Neural progenitor cell (in vitro differentiated cells): ENCODE measurements at regions not wholly inside any gene's neighbourhood (a gene's known extent, or its start where the extent isn't known, plus 50 kb on each side); places are given as distances from the start of the nearest gene placed in this dataset.

Experiments used
- DNase-seq: peaks from one replicate; pipeline ENCODE4 v3.0.0-alpha.2; 2016; ENCODE audit warnings: low spot score
- H2AFZ ChIP-seq: fragments of 200-600 bp; sonication (generic); replicated peaks from 2 replicates; pipeline ENCODE4 v1.6.1; 2016; ENCODE audit warnings: antibody characterized with exemption
- H3F3A ChIP-seq: fragments of 200-600 bp; sonication (generic); 2 replicates; pipeline ENCODE4 v1.6.1; 2016; ENCODE audit warnings: antibody characterized with exemption, low read depth
- H3K27ac ChIP-seq: fragments of 200-600 bp; sonication (generic); 2 replicates; pipeline ENCODE4 v1.5.1; 2016; ENCODE audit warnings: mild to moderate bottlenecking
- H3K27me3 ChIP-seq: fragments of 200-600 bp; sonication (generic); 2 replicates; pipeline ENCODE4 v1.6.1; 2016; ENCODE audit warnings: mild to moderate bottlenecking, moderate library complexity
- H3K36me3 ChIP-seq: fragments of 200-600 bp; sonication (generic); 2 replicates; pipeline ENCODE4 v1.5.1; 2016
- H3K4me1 ChIP-seq: fragments of 200-600 bp; sonication (generic); 2 replicates; pipeline ENCODE4 v1.6.1; 2016; ENCODE audit warnings: mixed run types
- H3K4me2 ChIP-seq: fragments of 200-600 bp; sonication (generic); 2 replicates; pipeline ENCODE4 v1.6.1; 2016
- H3K4me3 ChIP-seq: fragments of 200-600 bp; sonication (generic); 2 replicates; pipeline ENCODE4 v1.5.1; 2016
- H3K79me2 ChIP-seq: fragments of 200-600 bp; sonication (generic); 2 replicates; pipeline ENCODE4 v1.6.1; 2016; ENCODE audit warnings: low read depth
- H3K9ac ChIP-seq: fragments of 200-600 bp; sonication (generic); 2 replicates; pipeline ENCODE4 v1.6.1; 2016
- H3K9me3 ChIP-seq: fragments of 200-600 bp; sonication (generic); 2 replicates; pipeline ENCODE4 v1.5.1; 2016; ENCODE audit warnings: low read depth
- H4K20me1 ChIP-seq: fragments of 200-600 bp; sonication (generic); 2 replicates; pipeline ENCODE4 v1.6.1; 2016; ENCODE audit warnings: low read depth
- H3K27ac Mint-ChIP-seq: 3 replicates; pipeline ENCODE4 v1.8.0; 2021; ENCODE audit warnings: mixed read lengths
- H3K27me3 Mint-ChIP-seq: 2 replicates; pipeline ENCODE4 v1.8.0; 2022; ENCODE audit warnings: low read depth, mild to moderate bottlenecking, inconsistent platforms, moderate library complexity, mixed read lengths; ENCODE audit not compliant: insufficient read depth
- H3K36me3 Mint-ChIP-seq: 3 replicates; pipeline ENCODE4 v1.8.0; 2021; ENCODE audit warnings: mixed read lengths
- H3K4me1 Mint-ChIP-seq: 3 replicates; pipeline ENCODE4 v1.8.0; 2021; ENCODE audit warnings: mixed read lengths
- H3K4me3 Mint-ChIP-seq: 3 replicates; pipeline ENCODE4 v1.8.0; 2021; ENCODE audit warnings: mild to moderate bottlenecking, moderate library complexity, mixed read lengths
- H3K9me3 Mint-ChIP-seq: 3 replicates; pipeline ENCODE4 v1.8.0; 2020; ENCODE audit warnings: mixed read lengths
- EZH2 ChIP-seq: fragments of 200-600 bp; sonication (generic); IDR thresholded peaks from 2 replicates; pipeline ENCODE4 v1.6.1; 2017; ENCODE audit warnings: antibody characterized with exemption, mild to moderate bottlenecking, moderate library complexity
- EZH2phosphoT487 ChIP-seq: fragments of 200-600 bp; sonication (generic); IDR thresholded peaks from 2 replicates; pipeline ENCODE4 v1.6.1; 2017; ENCODE audit warnings: antibody characterized with exemption
- TF ChIP-seq, protein P1 (sequence below): fragments of 200-600 bp; sonication (generic); IDR thresholded peaks from 2 replicates; pipeline ENCODE4 v1.5.1; 2017; ENCODE audit warnings: antibody characterized with exemption, mild to moderate bottlenecking

DNA sequence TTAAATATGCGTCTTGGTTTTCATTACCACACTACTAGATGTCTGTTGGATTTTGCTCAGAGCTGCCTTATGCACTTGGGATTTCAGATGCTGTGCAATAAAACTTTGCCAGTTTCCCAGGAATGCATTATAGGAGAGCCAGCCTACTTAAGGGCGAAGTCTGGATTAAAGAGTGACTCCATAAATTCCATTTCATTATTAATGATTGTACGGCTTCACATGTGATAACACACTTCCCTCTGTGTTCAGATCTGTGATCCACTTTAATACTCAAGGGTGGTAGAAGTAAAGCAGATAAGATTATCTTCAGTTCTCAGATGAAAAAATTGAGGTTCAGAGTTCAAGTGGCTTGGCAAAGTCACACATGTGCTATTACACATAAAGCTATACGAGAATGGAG is 110.2 kb downstream of the C11orf91 start:
- Histone ChIP-seq H2AFZ (no peak overlapping the region), H3K9ac (no peak overlapping the region), H3K4me2 (no peak overlapping the region), H3K9me3 (no peaks in the 10 kb centered on the region), H3K27me3 (no peaks in the 10 kb centered on the region), H3K79me2 (no peaks in the 10 kb centered on the region), H3K4me3 (no peak overlapping the region), H3K27ac (no peak overlapping the region), H4K20me1 (no peaks in the 10 kb centered on the region), H3K36me3 (no peaks in the 10 kb centered on the region), H3K4me1 (no peaks in the 10 kb centered on the region), H3F3A (no peaks in the 10 kb centered on the region)
- Mint-ChIP-seq H3K36me3 (no peaks in the 10 kb centered on the region), H3K27me3 (no peaks in the 10 kb centered on the region), H3K27ac (no peak overlapping the region), H3K4me1 (no peaks in the 10 kb centered on the region), H3K4me3 (no peak overlapping the region), H3K9me3 (no peaks in the 10 kb centered on the region)
- DNase-seq = no peak
- TF ChIP-seq, protein P1, sequence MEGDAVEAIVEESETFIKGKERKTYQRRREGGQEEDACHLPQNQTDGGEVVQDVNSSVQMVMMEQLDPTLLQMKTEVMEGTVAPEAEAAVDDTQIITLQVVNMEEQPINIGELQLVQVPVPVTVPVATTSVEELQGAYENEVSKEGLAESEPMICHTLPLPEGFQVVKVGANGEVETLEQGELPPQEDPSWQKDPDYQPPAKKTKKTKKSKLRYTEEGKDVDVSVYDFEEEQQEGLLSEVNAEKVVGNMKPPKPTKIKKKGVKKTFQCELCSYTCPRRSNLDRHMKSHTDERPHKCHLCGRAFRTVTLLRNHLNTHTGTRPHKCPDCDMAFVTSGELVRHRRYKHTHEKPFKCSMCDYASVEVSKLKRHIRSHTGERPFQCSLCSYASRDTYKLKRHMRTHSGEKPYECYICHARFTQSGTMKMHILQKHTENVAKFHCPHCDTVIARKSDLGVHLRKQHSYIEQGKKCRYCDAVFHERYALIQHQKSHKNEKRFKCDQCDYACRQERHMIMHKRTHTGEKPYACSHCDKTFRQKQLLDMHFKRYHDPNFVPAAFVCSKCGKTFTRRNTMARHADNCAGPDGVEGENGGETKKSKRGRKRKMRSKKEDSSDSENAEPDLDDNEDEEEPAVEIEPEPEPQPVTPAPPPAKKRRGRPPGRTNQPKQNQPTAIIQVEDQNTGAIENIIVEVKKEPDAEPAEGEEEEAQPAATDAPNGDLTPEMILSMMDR = no peak
- TF ChIP-seq EZH2phosphoT487 = no peak
- no peak for TF ChIP-seq EZH2

DNA sequence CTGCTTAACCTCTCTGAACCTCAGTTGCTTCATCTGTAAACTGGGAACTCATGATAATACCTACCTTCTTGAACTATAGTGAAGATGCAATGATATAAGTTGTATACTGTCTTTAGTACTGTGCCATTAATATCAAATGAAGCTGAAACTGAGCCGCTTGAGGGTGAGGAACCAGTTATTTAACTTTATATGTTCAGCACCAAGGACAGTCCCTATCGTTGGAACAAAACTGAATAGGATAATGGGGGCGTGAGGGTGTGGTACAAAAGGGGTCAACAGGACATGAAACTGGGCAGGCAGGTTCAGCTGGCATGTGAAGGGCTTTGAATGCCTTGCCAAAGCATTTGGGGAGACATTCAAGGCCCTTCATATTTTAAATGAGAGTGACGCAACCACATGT is 112.6 kb downstream of the C11orf91 start:
- H3K27me3 ChIP-seq = no peaks in the 10 kb centered on the region
- no peak overlapping the region for H3K4me2 ChIP-seq
- no peak overlapping the region for H3K4me3 Mint-ChIP-seq
- H3K9me3 ChIP-seq = no peaks in the 10 kb centered on the region
- peak; percentile 40 for DNase-seq
- H3K36me3 ChIP-seq = no peaks in the 10 kb centered on the region
- no peak overlapping the region for H3K27ac Mint-ChIP-seq
- no peak overlapping the region for H3K9ac ChIP-seq
- no peak overlapping the region for H3K4me3 ChIP-seq
- H3K27ac ChIP-seq = no peak overlapping the region
- H3K4me1 ChIP-seq = no peaks in the 10 kb centered on the region
- no peak overlapping the region for H2AFZ ChIP-seq
- no peaks in the 10 kb centered on the region for H3K4me1 Mint-ChIP-seq
- H4K20me1 ChIP-seq = no peaks in the 10 kb centered on the region
- TF ChIP-seq, protein P1 = no peak
- no peak for TF ChIP-seq EZH2phosphoT487
- no peak for TF ChIP-seq EZH2
- H3K9me3 Mint-ChIP-seq = no peaks in the 10 kb centered on the region
- H3K27me3 Mint-ChIP-seq = no peaks in the 10 kb centered on the region
- no peaks in the 10 kb centered on the region for H3F3A ChIP-seq
- H3K79me2 ChIP-seq = no peaks in the 10 kb centered on the region
- H3K36me3 Mint-ChIP-seq = peaks cover 3% of the 10 kb centered on the region

DNA sequence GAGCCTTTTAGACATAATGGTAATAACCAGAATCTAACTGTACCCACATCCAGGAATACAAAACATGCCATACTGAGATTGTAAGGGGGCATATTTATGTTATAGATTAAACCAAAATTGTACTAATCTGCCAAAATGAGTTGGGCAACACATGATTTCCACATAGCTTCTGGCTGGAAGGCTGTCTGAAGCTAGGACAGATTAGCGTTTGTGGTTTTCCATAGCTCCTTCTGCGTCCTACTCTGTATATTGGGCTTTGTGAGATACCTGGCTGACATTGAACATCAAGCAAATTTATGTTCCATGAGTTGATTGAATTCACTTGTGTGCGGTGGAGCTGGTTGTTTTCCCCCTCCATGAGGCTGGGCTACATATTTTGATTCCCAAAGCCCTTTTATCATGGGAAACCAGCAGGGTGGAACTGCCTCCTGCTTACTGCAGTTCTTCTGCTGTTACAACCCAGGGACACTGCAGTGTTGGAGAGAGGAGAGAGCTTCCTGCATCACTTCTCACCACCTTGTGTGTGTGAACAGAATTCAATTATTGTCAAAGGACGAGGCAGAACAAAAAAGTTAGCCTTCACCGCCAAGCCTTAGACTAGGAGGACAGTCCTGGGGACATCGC is 114.9 kb downstream of the C11orf91 start:
- Histone ChIP-seq H4K20me1 (no peaks in the 10 kb centered on the region), H3K4me2 (no peak overlapping the region), H3K9ac (no peak overlapping the region), H3K4me1 (no peaks in the 10 kb centered on the region), H3K27ac (no peak overlapping the region), H3K9me3 (no peaks in the 10 kb centered on the region), H3K36me3 (no peaks in the 10 kb centered on the region), H3K4me3 (no peak overlapping the region), H2AFZ (no peak overlapping the region), H3F3A (no peaks in the 10 kb centered on the region), H3K79me2 (no peaks in the 10 kb centered on the region), H3K27me3 (no peaks in the 10 kb centered on the region)
- Mint-ChIP-seq H3K27ac (no peak overlapping the region), H3K4me3 (no peak overlapping the region), H3K9me3 (no peaks in the 10 kb centered on the region), H3K4me1 (no peaks in the 10 kb centered on the region), H3K36me3 (peaks cover 5% of the 10 kb centered on the region), H3K27me3 (no peaks in the 10 kb centered on the region)
- no peak for DNase-seq
- TF ChIP-seq, protein P1 = no peak
- TF ChIP-seq EZH2 = no peak
- TF ChIP-seq EZH2phosphoT487 = no peak
